ACHN (cell line): ENCODE measurements at regions not wholly inside any gene's neighbourhood (a gene's known extent, or its start where the extent isn't known, plus 50 kb on each side); places are given as distances from the start of the nearest gene placed in this dataset.

Experiments used
- DNase-seq: peaks from one replicate; pipeline ENCODE4 v3.0.0-alpha.2; 2015
- in situ Hi-C: cut with HindIII; loops from 2 replicates; pipeline ENCODE4 v1.10.0; 2017; ENCODE audit warnings: low sequenced_read_pairs, low pct_ligation_motif_present, low pct_unique_long_range_greater_than_20kb

GRCh38 chr6:65776332-65776731 is 69.3 kb upstream of the EYS start:
- DNase-seq = no peak
- in situ Hi-C loops = no loop called here

- in situ Hi-C loops = no loop called here
These were observed 64.9 kb upstream of the EYS start for GRCh38 chr6:65771946-65772345.

DNA sequence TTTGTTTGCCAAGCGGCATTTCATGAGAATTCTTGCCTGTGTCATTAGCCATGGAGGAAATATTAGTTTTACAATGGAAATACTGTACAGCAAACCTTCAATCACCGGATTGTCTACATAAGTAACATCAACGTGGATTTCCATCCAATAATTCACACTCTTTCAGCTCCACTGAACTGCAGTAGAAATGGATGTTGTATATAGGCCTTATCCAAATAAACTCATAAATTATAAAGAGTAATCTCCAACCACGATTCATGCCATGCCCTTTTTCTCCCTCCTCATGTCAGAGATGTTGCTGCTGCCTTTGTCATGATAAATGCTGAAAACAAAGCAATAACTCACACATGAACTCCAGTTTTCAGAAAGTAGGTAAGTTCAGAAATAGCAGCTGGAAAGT is 54.9 kb upstream of the EYS start:
- in situ Hi-C loops = no loop called here
- DNase-seq = no peak

More at GRCh38 chr6:65771946-65772345, 64.9 kb upstream of the EYS start:
- no peak for DNase-seq

GRCh38 chr6:65760285-65760684 is 53.3 kb upstream of the EYS start:
- in situ Hi-C loops = no loop called here
- DNase-seq = peak; percentile 14
